ENCODE measurements at regions not wholly inside any gene's neighbourhood (a gene's known extent, or its start where the extent isn't known, plus 50 kb on each side); places are given as distances from the start of the nearest gene placed in this dataset.

GRCh38 chr1:177567393-177567792 lies 396.6 kb downstream of the BRINP2 start:
- DNase-seq, result no peak

GRCh38 chr1:177566495-177566894 lies 395.7 kb downstream of the BRINP2 start:
- DNase-seq, result no peak

- DNase-seq, result no peak
Observed at GRCh38 chr1:177561436-177561835, 390.7 kb downstream of the BRINP2 start.

- DNase-seq, result no peak
Observed at GRCh38 chr1:177558372-177558771, 387.6 kb downstream of the BRINP2 start.

GRCh38 chr1:177556163-177556562 lies 385.4 kb downstream of the BRINP2 start:
- no peak for DNase-seq

DNA sequence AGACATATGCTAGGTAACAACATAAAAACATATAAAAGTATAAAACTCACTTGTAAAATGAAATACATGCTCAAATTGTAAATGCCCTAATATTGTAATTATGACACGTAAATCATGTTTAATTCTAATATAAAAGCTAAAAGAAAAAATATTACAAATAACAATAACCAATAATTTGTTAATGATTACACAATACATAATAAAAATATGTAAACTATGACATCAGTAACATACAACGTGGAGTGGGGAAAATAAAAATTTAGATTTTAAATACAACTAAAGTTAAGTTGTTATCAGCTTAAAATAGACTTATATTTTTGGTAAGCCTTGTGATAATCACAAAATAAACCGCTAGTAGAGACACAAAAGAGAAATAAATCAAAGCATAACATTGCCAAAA lies 376.4 kb downstream of the BRINP2 start:
- DNase-seq, result no peak

DNA sequence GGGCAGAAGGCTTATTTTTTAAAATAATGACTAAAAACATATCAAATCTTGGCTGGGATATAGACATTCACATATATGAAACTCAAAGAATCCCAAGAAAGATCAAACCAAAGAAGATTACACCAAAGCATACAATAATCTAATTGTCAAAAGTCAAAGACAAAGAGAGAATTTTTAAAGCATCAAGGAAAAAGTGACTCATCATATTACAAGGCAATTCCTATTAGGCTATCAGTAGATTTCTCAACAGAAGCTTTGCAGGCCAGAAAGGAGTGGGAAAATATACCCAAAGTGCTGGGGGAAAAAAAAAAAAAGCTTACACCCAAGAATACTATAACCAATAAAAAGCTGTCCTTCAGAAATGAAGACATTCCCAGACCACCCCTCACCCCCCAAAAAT lies 375.6 kb downstream of the BRINP2 start:
- DNase-seq, result no peak

- no peak for DNase-seq
Observed at GRCh38 chr1:177526201-177526600, 355.4 kb downstream of the BRINP2 start.

GRCh38 chr1:177525176-177525575 lies 354.4 kb downstream of the BRINP2 start:
- no peak for DNase-seq

- DNase-seq, result no peak
Observed at GRCh38 chr1:177517546-177517945, 346.8 kb downstream of the BRINP2 start.

GRCh38 chr1:177514207-177514606 lies 343.4 kb downstream of the BRINP2 start:
- no peak for DNase-seq

- no peak for DNase-seq
Observed at GRCh38 chr1:177511036-177511435, 340.3 kb downstream of the BRINP2 start.

GRCh38 chr1:177505905-177506590 lies 335.3 kb downstream of the BRINP2 start:
- DNase-seq, result no peak

GRCh38 chr1:177495878-177496277 lies 325.1 kb downstream of the BRINP2 start:
- no peak for DNase-seq

DNA sequence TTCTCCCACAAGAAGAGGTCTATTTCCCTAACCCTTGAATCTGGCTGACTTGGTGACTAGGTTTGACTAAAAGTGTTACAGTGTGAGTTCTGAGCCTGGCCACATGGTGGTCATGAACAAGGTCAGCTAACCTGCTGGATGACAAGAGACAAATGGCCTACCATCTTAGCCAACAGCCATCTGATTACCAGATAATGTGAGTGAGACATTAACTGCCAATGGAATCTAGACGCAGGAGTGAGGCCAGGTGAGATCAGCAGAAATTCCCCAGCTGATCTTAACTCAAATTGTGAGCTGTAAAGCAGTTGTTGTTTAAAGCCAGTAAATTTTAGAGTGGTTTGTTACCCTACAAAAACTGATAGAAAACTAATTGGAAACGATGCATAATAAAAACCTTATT lies 320.0 kb downstream of the BRINP2 start:
- DNase-seq, result no peak

DNA sequence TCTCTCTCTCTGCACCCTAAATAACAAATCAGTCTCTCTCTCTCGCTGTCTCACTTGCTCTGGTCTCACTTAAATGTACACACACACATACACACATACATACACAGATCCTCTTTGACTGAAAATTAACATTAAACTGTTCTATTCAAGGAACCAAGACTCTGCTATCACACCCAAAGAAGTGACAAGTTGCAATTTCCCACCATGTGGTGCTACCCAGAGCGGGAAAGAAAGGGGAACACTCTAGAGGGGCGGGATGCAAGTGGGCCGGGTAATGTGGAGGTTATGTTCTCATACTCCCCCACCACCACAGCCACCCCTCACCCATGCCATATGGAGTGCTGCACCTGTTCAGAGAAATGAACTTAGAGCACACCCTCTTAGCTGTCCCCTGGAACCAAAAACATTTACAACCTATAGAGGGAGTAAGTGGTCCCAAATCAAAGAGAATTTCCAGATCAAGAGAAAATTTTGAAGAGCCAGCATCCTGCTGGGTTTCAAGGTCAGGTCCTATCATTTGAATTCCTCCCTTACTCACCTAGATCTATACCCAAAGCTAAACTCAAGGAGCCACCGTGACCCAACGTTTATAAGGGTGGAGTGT lies 319.4 kb downstream of the BRINP2 start:
- DNase-seq, result no peak

GRCh38 chr1:177488722-177489121 lies 318.0 kb downstream of the BRINP2 start:
- DNase-seq, result no peak

DNA sequence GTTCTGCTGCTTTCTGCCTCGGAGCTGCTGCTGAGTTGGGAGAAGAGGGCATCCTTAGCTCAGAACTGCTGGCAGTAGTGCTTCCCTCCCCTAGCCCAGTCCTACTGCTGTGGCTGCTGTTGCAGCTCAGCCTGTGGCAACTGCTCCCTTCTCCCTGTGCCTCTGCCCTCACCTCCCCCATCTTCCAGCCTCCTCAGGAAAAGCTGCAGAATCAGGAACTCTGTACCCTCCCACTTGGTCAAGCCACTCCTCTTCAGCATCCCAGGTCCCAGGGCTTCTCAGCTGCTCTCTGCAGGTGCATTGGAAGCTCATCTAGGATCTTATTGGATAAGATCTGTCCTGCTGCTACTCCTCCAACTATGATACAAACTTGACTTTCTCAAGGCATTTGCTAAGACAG lies 316.7 kb downstream of the BRINP2 start:
- no peak for DNase-seq

- no peak for DNase-seq
Observed at GRCh38 chr1:177480741-177481305, 310.1 kb downstream of the BRINP2 start.

DNA sequence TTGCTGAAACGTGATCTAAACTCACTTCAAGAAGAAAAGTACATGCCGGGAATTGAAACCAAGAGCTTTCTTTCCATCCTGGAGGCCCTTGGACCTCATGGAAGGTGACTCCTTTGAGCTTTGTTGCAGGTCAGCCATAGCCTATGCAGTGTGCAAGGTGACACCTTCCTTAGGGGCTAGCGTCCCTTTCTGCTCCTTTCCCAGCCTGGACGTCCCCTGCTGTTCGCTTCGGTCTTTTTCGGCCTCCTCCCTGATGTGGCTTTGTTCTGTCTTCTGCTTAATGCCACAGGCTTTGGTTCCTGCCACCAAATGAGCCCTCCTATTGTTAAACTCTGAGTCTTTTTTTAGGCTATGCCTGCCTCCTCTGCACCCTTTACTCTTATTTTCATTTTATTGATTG lies 308.8 kb downstream of the BRINP2 start:
- DNase-seq, result no peak

GRCh38 chr1:177476676-177477075 lies 305.9 kb downstream of the BRINP2 start:
- DNase-seq, result no peak

DNA sequence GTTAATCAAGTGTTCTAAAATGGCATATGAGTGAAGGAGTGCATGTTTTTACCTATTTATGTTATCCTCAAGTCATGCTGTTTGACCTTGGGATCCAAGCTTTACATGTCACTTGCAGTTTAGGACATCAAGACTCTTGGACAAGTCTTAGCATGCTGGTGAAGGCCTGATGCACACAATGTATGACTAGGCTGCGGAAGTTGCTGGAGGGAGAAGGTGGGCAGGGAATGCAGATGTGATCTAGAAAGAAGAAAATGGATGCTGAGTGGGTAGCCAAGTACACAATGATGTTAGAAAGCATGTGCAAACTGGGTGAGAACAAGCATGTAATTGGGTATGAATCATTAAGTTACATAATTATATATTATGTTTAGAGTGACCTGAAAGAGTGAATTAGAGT lies 301.8 kb downstream of the BRINP2 start:
- DNase-seq, result no peak

GRCh38 chr1:177471244-177471643 lies 300.5 kb downstream of the BRINP2 start:
- no peak for DNase-seq

DNA sequence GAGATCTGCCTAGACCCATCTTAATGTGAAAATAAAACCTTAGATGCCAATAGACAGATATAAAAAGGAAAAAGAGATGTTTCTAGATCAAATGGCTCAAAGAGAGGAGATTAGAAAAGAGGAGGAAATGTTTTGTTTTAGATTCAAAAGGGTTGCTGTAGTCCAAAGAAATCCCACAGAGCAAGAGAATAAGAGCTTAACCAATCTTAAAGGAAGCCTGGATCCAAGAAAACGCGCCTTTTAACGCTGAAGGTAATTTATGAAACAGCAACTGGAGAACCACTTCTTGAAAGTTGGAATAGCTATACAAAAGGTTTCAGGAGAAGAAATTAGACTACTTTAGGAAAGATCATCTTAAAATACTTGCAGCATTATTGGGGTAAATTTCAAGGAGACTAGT lies 298.8 kb downstream of the BRINP2 start:
- no peak for DNase-seq

DNA sequence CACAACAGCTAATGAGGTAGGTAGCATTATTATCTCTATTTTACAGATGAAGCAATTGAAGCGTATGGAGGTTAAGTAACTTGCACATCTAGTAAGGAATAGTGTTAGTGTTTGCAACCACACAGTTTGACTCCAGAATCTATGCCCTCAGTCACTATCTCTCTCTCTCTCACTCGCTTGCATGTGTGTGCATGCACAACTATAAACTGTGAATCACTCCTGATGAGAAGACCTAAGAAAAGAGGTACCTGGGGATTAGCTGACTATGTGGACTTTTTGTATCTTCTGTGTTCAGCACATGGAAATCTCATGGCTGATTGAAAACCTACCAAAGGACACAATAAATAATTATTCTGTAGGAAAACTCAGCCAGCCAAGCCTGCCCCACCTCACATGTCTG lies 295.5 kb downstream of the BRINP2 start:
- no peak for DNase-seq

All from hematopoietic multipotent progenitor cell treated with erythropoietin and hydrocortisone succinate and interleukin-3 and kit ligand, for 6 days (in vitro differentiated cells).